NCI-H1930 (cell line): ENCODE measurements at regions not wholly inside any gene's neighbourhood (a gene's known extent, or its start where the extent isn't known, plus 50 kb on each side); places are given as distances from the start of the nearest gene placed in this dataset.
"Not testable (repeated sequence)": the region's sequence is repeated elsewhere in the genome, so short reads cannot be mapped to it uniquely, and the experiment has no call there.

ENCODE experiments used
- DNase-seq, 2 experiments: peaks; one replicate each; lab custom pipeline; 2025; lab: John Stamatoyannopoulos, UW

DNA sequence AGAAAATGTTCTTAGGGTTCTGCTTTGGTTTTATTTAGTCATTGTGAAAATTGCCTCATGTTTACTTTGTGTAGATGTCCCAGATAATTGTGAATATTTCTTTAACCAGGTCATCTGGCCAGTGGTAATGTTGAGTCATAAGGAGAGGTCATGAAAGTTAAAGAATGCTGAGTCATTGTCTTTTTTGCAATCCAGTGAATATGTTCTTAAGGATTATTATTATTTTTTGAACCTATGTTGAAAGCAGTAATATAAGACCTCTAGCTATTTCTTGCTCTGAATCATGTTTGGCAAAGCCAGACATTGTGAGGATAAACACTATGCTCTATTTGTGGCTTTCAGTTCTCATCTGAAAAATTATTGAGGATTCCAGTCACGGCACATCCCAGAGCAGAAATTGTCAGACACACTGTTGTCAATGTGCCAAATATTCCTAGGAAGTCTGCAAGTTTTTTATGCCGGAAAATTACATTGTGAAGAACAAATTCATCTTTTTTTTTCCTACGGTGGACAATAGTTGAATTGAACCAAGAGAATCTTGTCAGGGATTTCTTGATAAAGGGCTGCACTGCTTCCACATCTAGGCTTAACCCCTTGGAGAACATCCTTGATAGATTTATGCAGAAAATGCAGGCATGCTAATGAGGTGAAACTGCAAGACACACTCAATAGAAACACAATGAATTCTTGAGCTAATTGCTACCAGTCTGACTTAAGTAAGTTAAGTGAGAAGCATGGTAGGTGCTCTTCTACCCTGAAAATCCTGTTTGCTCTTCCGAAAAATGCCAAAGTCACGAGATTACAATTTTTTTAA lies 369.6 kb downstream of the ATP23 start:
- no peak for DNase-seq

DNA sequence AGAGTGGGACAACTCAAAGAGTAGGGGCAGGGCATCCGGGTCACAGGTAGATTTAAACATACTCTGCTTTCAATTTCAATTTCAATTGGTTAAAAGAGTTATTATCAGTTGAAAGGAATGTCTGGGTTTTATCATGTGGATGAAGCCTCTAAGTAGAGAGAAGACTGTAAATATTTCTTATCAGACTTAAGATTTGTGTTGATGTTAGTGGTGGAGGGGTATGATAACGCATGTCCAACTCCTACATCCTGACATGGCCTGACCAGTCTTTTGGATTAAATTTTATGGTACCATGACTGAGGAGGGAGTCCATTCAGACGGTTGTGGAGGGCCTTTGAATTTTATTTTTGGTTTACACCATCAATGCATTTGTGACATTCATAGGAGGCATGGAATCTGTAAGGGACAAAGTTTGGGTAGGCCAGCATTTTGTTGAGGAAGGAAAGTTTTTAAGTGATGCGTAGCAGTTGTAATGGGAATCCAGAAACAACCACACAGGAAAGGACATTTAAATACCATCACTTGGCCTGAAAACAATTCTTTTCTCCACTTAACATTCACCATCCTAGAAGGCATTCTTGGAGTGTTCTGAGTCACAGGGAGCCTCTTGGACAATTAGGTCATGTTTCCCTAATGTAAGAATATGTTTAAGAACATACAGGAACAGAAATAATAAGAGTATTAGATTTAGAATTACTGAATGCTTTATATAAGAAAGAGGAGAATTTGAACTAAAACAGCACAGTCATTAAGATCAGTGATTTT lies 371.9 kb downstream of the ATP23 start:
- no peak for DNase-seq

DNA sequence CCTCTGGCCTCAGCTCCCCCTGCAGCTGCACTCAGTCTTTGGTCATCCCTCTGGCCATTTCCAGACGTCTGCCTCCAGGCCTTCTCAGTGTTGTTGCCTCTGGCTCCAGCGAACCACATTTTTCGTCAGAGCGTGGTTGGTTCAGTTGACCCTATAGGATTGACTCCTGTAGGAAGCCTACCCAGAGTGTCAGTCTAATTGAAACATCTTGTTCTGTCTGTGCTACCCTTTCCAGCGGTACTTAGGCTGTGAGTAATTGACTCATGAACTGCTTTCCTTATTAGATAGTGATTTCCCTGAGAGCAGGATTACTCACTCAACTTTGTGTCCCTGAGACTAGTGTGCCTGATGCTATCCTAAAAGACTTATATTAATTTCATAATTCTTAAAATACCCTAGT lies 373.2 kb downstream of the ATP23 start:
- DNase-seq = no peak

DNA sequence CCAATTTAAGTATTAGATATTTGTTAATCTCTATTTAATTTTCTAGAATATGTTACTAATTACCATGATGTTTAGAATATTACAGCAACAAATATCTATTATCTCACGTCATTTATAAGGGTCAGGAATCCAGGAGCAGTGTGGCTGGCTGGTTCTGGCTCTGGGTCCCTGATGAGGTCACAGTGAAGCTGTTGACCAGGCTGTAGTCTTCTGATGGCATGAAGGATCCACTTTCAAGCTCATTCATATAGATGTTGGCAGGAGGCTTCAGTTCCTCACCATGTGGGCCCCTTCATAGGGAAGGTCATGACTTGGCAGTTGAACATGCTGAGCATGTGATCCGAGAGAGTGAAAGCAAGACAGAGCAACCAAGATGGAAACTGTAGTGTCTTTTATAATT lies 375.6 kb downstream of the ATP23 start:
- no peak for DNase-seq

DNA sequence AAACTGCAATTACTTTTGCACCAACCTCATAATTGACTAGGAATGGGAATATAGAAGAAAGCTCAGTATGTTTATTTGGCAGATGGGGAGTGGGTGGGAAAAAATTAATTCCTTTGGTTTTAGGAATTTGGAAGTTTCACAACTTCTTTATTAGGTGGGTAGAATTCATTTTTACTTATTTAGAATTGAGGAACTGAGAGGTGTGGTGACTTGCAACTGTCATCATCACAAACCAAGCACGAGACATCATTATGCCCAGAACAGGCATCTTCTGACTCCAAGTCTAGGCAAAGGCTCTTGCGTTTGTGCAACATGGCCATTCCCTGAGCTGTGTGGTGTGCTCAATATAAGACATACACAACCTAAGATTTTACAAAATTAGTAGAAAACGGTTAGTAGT lies 380.0 kb downstream of the ATP23 start:
- DNase-seq = no peak

DNA sequence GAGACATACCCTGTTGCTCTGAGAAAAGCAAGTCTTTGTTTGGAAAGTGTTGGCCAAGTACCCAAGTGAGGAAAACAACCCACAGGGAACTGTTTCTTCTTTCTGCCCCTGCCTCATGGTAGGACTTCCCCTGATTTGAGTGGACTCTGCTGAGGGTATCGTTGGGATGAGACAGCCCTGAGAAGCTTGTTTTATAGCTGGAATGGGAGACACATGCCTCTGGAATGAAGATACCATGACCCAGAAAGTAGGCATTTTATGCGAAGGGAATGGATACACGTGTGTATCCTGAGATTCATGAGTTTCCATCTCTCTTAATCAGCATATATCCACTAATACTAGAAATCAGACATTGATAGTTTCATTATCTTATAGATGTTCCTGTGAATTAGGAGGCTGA lies 382.3 kb downstream of the ATP23 start:
- no peak for DNase-seq

DNA sequence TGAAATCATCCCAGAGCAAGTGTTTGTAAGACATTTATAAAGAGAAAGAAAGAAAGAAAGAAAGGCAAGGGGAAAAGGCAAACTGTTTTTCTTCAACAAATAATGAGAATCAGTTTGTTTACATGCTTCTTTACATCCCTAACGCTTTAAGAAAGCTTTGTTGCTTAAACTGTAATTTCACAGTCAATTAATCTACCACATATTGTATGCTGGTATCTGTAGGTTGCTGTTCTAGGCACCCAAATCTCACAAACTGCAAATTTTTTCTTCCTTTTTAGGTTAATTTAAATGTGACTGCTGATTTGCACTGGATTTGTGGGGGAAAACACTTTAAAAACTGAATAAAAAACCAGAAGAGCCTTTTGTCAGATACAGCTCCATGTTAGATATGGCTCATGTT lies 384.2 kb downstream of the ATP23 start:
- DNase-seq = no peak

DNA sequence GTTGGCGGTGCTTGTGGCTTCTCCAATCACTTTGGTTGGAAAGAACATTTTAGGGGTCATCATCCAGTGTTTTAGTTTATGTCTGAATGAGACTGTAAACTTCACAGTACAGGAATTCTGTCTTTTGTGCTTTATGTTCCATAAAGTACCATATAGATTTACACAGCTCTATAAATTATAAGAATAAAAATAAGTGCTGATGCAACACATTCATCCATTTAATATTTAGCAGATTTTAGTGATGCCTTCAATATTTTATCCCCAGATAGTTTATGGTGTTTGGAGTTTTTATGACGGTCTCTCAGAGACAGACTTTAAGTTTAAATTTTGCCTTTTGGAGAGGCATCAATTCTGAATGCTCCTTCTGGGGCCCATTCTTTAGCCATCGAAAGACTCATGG lies 385.2 kb downstream of the ATP23 start:
- DNase-seq = no peak

- DNase-seq = not testable (repeated sequence)
These were observed 395.3 kb downstream of the ATP23 start for GRCh38 chr12:58336581-58337242.

DNA sequence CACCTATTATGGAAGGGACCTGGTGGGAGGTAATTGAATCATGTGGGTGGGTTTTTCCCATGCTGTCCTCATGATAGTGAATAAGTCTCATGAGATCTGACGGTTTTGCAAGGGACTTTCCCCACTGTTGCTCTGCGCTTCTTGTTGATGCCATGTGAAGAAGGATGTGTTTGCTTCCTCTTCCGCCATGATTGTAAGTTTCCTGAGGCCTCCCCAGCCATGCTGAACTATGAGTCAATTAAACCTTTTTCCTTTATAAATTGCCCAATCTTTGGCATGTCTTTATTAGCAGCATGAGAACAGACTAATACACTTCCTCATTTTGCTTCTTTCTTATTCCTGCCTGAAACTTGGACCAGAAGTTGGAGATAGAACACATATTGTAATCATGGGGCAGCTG lies 396.2 kb downstream of the ATP23 start:
- DNase-seq = not testable (repeated sequence)

DNA sequence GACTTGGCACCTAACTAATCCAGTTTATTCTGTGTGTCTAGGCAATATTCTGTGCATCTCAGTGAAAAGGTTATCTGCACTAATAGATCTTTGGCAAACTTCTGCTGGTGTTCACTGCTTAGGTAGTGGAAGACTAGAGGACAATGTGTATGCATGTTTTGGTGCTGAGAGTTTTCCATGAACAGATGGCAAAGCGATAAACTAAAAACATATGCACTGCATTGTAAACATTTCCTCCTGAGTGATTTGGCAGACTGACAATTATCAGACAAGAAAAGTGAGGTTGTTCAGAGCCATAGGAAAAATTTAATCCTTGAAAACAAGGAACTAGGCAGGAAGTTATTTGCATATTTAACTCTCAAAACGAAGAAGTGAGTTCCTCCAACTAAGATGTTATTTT lies 400.4 kb downstream of the ATP23 start:
- DNase-seq = no peak

- no peak for DNase-seq
These were observed 401.4 kb downstream of the ATP23 start for GRCh38 chr12:58342736-58343135.

GRCh38 chr12:58346032-58346632 lies 404.8 kb downstream of the ATP23 start:
- peak in 1 of 2 experiments; percentile 45 for DNase-seq

DNA sequence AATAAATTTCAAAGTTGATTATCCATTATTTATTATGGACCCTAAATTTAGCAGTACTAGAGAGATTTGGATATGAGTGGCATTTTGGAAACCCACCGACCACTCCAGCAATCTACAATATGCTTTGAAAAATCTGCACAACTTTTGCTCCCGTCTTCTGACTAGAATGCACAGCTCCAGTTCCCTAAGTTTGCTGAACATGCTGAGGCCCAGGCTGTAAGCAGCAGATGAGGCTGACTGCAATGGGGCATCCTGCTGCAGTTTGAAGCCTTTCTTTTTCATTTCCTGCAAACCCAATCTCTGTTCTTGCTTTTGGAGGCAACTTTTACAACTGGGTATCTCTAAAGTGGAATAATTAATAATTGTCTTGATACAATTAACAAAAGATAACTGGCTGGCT lies 405.8 kb downstream of the ATP23 start:
- no peak for DNase-seq

DNA sequence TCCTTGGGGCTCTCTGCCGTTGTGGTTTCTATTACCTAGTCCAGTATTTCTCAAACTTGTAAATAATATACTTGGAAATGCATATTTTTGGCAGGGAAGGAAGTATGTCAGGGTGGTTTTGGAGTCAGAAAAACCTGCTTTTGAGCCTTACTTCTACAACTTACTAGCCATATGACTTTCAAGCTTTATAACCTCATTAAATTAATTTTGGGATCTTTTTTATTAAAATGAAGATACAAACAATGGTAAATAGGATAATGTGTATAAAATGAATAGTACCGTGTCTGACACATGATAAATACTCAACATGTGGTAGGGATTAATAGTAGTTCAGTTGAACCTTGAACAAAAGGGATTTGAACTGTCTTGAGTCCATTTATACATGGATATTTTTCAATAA lies 406.3 kb downstream of the ATP23 start:
- no peak for DNase-seq

DNA sequence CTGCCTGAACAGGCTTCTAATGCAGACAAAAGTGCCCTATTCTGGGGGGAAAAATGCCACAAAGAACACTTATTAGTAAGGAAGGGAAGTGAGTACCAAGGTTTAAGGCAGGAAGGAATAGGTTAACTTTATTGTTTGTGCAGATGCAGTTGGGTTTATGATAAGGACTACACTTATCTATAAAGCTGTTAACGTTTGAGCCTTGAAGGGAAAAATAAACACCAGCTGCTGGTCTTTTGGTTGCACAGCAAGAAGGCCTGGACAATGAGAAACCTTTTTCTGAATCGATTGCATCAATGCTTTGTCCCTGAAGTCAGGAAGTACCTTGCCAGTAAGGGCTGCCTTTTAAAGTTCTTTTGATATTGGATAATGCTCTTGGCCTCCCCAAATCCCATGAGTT lies 407.8 kb downstream of the ATP23 start:
- no peak for DNase-seq

DNA sequence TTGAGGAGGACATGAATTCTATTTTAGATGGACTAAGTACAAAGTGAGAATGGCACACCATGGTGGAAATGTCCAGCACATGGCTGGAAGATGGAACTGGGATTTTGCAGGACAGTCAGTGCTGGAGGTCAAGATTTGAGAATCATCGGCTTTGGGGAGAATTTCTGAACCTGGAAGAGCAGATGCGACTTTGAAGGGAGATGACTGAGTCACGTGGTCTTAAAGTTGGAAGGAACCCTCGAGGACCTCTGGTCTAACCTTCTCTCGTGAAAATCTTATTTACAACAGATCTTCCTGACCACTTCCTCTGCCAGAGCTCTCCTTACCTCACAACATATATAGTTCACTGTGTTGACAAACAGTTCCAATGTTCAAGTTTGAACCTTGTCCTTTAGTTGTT lies 415.4 kb downstream of the ATP23 start:
- no peak for DNase-seq

DNA sequence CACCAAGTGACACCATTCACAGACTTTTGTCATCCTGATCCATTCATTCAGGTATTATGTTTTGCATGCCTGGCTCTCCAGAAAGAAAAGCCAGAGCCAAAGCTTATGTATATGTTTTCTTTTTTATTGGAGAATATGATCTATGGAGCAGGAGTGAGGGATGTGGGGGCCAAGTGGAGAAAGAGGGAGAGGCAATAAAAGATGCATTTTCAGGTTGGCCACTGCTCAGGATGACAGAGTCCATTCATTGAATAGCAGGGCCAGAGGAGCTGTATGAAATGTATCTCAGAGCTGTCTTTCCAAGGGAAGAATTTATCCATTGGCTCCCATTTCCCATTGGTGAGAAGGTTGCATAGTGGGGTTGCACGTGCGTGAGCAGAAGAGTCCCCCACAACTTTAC lies 416.1 kb downstream of the ATP23 start:
- no peak for DNase-seq

DNA sequence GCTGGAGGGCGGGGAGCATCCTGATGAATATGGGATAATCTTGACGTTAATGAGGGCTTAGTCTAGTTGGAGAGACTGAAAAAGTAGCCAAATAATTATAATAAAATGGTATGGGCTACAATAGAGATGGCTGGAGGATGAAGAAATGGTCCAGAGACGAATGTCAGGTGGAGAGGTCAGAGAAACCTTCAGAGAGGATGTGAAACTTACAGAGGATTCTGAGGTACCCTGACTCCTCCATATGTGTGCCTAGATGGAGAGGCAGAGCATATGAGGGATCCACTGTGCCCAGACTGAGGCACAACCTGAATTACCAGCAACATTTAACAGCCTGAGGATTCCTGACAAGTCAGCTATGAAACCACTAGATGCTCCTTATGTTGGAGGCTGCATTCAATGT lies 417.0 kb downstream of the ATP23 start:
- no peak for DNase-seq

DNA sequence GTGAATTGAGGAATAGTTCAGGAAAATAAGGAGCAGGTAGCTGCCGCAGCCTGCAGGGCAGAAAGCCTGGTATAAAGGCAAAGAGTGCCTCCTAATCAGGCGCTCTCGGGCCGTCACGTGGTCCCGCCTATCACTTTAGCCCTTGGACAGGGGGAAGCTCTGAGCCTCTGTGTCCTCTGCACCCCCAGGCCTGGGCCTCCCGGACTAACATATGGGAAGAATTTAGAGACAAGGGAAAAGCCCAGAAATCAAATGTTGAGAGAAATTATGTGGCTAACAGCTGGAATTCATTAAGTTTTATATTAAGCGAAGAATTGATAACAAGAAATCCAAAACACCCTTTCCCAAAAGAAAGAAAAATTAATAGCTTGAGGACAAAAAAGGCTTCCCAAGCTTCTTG lies 417.7 kb downstream of the ATP23 start:
- no peak for DNase-seq

GRCh38 chr12:58361056-58361455 lies 419.7 kb downstream of the ATP23 start:
- no peak for DNase-seq

DNA sequence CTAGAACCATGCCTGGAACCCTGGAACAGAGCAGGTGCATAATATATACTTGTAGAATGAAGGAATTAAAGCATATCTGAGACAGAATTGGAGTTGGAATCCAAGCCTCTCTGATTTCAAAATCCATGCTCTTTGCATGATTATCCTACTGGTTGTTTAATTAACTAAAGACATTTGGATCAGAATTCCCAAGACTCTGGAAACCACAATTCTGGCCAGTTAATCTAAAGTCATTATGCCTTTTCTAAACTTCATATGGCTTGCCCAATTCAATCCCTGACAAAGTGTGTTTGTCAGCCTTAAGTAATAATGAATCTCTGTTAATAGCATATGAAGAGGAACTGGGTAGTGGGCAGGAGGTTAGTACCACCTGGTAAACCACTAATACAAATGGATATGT lies 422.6 kb downstream of the ATP23 start:
- DNase-seq = no peak
